ENCODE measurements at regions not wholly inside any gene's neighbourhood (a gene's known extent, or its start where the extent isn't known, plus 50 kb on each side); places are given as distances from the start of the nearest gene placed in this dataset.

DNA sequence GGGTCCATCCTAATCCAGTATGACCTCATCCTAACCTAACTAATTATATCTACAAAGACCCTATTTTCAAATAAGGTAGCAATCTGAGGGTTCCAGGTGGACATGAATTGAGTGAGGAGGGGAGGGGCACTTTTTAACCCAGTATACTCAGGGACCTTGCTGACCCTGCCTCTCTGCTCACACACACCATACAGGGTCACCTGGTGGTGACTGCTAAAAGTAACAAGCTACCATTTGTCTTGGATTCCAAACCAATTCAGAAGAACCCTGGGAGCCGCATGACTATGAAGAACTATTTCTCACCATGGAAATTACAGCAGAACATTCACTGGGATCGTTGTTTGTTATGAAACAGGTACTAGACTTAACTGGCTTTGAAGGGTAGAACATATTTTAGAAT is 151.9 kb downstream of the LACC1 start:
- no peak overlapping the region for H3K4me3 ChIP-seq (ENCODE audit: low read depth, low read length)
- peaks cover 12% of the 10 kb centered on the region for H3K27me3 ChIP-seq (ENCODE audit: control insufficient read depth, insufficient read depth, low read length)
- DNase-seq (ENCODE audit: low read depth) = no peak
- CTCF ChIA-PET = no interaction called here
- H3K36me3 ChIP-seq (ENCODE audit: control insufficient read depth, insufficient read depth, low read length) = no peaks in the 10 kb centered on the region
- POLR2A ChIA-PET = no interaction called here
- TF ChIP-seq, protein P1, sequence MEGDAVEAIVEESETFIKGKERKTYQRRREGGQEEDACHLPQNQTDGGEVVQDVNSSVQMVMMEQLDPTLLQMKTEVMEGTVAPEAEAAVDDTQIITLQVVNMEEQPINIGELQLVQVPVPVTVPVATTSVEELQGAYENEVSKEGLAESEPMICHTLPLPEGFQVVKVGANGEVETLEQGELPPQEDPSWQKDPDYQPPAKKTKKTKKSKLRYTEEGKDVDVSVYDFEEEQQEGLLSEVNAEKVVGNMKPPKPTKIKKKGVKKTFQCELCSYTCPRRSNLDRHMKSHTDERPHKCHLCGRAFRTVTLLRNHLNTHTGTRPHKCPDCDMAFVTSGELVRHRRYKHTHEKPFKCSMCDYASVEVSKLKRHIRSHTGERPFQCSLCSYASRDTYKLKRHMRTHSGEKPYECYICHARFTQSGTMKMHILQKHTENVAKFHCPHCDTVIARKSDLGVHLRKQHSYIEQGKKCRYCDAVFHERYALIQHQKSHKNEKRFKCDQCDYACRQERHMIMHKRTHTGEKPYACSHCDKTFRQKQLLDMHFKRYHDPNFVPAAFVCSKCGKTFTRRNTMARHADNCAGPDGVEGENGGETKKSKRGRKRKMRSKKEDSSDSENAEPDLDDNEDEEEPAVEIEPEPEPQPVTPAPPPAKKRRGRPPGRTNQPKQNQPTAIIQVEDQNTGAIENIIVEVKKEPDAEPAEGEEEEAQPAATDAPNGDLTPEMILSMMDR (IDR thresholded peaks at IDR 0.05; ENCODE audit: insufficient read depth, low read depth, low read length) = no peak

DNA sequence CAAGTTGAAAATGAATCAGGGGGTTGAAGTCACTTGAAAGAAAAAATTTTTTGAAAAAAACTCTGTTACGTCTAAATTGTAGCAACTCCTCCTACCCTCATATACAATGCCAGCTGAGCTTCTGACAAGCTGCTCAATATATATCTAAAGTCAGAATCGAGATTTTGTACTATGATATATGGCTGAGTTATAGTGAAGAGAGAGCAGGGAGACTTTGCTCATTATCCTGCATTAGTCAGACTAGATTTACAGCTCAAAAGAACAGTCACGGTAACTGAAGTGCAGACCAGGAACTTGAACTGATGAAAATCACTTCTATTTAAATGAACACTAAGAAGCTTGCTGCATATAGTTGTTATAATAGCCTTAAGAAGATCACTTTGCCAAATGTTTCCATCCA is 153.1 kb downstream of the LACC1 start:
- ChIA-PET POLR2A (no interaction called here), CTCF (no interaction called here)
- TF ChIP-seq, protein P1 (IDR thresholded peaks at IDR 0.05; ENCODE audit: insufficient read depth, low read depth, low read length) = no peak
- DNase-seq (ENCODE audit: low read depth) = no peak
- Histone ChIP-seq H3K36me3 (ENCODE audit: control insufficient read depth, insufficient read depth, low read length) (no peaks in the 10 kb centered on the region), H3K27me3 (ENCODE audit: control insufficient read depth, insufficient read depth, low read length) (peaks cover 10% of the 10 kb centered on the region), H3K4me3 (ENCODE audit: low read depth, low read length) (no peak overlapping the region)

DNA sequence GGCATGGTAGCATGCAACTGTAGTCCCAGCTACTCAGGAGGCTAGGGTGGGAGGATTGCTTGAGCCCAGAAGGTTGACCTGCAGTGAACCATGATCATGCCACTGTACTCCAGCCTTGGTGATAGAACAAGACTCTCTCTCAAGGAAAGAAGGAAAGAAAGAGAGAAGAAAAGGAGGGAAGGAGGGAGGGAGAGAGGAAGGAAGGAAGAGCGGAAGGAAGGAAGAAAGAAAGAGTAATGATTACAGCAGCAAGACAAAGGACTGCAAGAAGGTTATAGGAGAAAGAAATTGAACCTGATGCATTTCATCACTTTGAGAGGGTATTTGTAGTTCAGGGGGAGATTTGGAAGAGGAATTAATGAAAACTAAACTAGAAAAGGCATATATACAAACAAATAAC is 155.7 kb downstream of the LACC1 start:
- DNase-seq (ENCODE audit: low read depth) = no peak
- POLR2A ChIA-PET = no interaction called here
- CTCF ChIA-PET = no interaction called here
- no peak overlapping the region for H3K4me3 ChIP-seq (ENCODE audit: low read depth, low read length)
- H3K36me3 ChIP-seq (ENCODE audit: control insufficient read depth, insufficient read depth, low read length) = no peaks in the 10 kb centered on the region
- H3K27me3 ChIP-seq (ENCODE audit: control insufficient read depth, insufficient read depth, low read length) = peaks cover 2% of the 10 kb centered on the region; the same call in 1 of the 2 replicates
- TF ChIP-seq, protein P1 (IDR thresholded peaks at IDR 0.05; ENCODE audit: insufficient read depth, low read depth, low read length) = no peak

DNA sequence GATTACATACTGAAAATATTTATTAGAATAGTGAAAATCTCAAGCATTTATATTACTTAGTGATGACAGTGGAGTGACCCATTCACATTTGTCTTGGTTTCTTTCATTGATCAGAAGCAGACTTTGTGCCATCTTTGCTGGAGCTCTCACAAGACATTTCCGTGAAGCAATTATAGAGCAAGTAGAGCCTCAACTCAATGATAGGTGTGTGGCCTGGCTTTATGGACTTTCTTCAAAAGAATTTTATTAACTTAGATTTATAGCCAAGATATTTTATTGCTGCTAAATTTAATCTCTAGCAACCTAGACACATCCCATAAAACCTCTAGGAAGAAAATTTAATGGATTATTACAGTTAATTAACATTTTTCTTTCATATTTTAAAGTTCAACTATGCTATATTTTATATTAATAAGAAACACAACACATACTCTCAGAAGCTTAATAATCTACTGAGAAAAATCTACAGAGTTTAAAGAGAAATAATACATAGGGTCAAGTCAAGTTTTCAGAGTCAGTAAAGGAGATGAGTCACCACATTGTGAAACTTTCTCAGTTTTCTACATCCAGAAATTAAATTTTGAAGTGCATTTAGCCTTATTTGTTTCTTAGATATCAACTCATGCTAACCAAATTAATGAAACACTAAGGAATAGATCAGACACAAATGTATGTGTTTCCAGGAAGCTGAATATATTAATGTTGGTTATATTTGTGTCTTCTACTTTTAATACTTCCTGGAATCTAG is 160.5 kb downstream of the LACC1 start:
- POLR2A ChIA-PET = no interaction called here

DNA sequence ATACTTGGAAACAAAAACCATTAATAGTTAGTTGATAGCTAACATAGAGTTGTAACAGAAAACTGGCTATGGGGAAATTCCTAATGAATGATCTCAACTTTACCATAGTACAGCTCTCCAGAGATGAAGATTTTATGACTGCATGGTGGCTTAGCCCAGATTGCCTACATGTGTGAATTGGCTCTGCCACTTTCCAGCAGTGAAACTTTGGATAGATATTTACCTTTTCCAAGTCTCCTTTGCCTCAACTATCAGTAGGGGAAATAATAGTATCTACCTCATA is 161.1 kb downstream of the LACC1 start:
- TF ChIP-seq, protein P1 (IDR thresholded peaks at IDR 0.05; ENCODE audit: insufficient read depth, low read depth, low read length) = no peak
- ChIA-PET CTCF (no interaction called here), POLR2A (no interaction called here)
- DNase-seq (ENCODE audit: low read depth) = no peak
- H3K36me3 ChIP-seq (ENCODE audit: control insufficient read depth, insufficient read depth, low read length) = no peaks in the 10 kb centered on the region
- H3K4me3 ChIP-seq (ENCODE audit: low read depth, low read length) = no peak overlapping the region
- peaks cover 1% of the 10 kb centered on the region; the same call in 1 of the 2 replicates for H3K27me3 ChIP-seq (ENCODE audit: control insufficient read depth, insufficient read depth, low read length)

More for the DNA sequence above, 160.5 kb downstream of the LACC1 start:
- no peaks in the 10 kb centered on the region for H3K27me3 ChIP-seq (ENCODE audit: control insufficient read depth, insufficient read depth, low read length)
- CTCF ChIA-PET = no interaction called here
- TF ChIP-seq, protein P1 (IDR thresholded peaks at IDR 0.05; ENCODE audit: insufficient read depth, low read depth, low read length) = no peak
- no peak overlapping the region for H3K4me3 ChIP-seq (ENCODE audit: low read depth, low read length)
- no peaks in the 10 kb centered on the region for H3K36me3 ChIP-seq (ENCODE audit: control insufficient read depth, insufficient read depth, low read length)
- DNase-seq (ENCODE audit: low read depth) = no peak

Data from BJ (cell line).